B cell (primary cell): ENCODE measurements at regions not wholly inside any gene's neighbourhood (a gene's known extent, or its start where the extent isn't known, plus 50 kb on each side); places are given as distances from the start of the nearest gene placed in this dataset.

ENCODE experiments used
- ATAC-seq: fragments of 200-7000 bp; cut with Tn5 transposase; one replicate; pipeline ENCODE4 v1.10.0; 2021; ENCODE audit warnings: low read depth, mild to moderate bottlenecking, moderate number of reproducible peaks, moderate library complexity
- CTCF ChIA-PET: fragments of 350-600 bp; sonication (Branson Sonifier 250); formaldehyde crosslinking; loops from one replicate; lab custom pipeline; 2021; ENCODE audit warnings: antibody characterized with exemption, inconsistent platforms; lab: Charles Lee
- POLR2A ChIA-PET: fragments of 350-600 bp; sonication (Branson Sonifier 250); formaldehyde crosslinking; loops from one replicate; lab custom pipeline; 2021; ENCODE audit warnings: antibody characterized with exemption; lab: Charles Lee
- DNase-seq: peaks from one replicate; pipeline ENCODE4 v3.0.0; 2013
- H2AFZ ChIP-seq: 2 replicates; pipeline ENCODE4 v1.6.1; 2012; ENCODE audit warnings: mild to moderate bottlenecking, low read depth, low read length; ENCODE audit not compliant: insufficient read depth, poor library complexity, severe bottlenecking
- H3K27ac ChIP-seq, 2 donors: 1 replicate in 1 of 2; 2 replicates in 1 of 2; pipeline ENCODE4 v1.5.1; 2012 to 2013; ENCODE audit warnings: low read length in 2 of 2, mild to moderate bottlenecking in 2 of 2, moderate library complexity in 1 of 2
- H3K27me3 ChIP-seq, 4 experiments: fragments of 200-600 bp in 1 of 4; sonication (generic) in 1 of 4; replicated peaks in 1 of 4; 1 replicate in 2 of 4; 2 replicates in 2 of 4; pipeline versions ENCODE4 v1.6.1 to v1.7.0; 2013 to 2016; ENCODE audit warnings: low read length in 3 of 4, mild to moderate bottlenecking in 2 of 4, mixed read lengths in 1 of 4, moderate library complexity in 1 of 4; ENCODE audit not compliant: insufficient read depth in 4 of 4, control insufficient read depth in 3 of 4; ENCODE audit errors: control extremely low read depth in 1 of 4
- H3K36me3 ChIP-seq, 2 experiments: replicated peaks in 1 of 2; 1 replicate in 1 of 2; 2 replicates in 1 of 2; pipeline versions ENCODE4 v1.6.1 to v1.7.1; 2013; ENCODE audit warnings: low read length in 1 of 2; ENCODE audit not compliant: insufficient read depth in 2 of 2, control insufficient read depth in 1 of 2; ENCODE audit errors: control extremely low read depth in 1 of 2, extremely low read depth in 1 of 2
- H3K4me1 ChIP-seq, 2 donors: fragments of 200-600 bp in 1 of 2; sonication (generic) in 1 of 2; 1 replicate in 1 of 2; 2 replicates in 1 of 2; pipeline versions ENCODE4 v1.5.1 to v1.6.1; 2013 to 2017; ENCODE audit warnings: low read length in 2 of 2; ENCODE audit not compliant: control insufficient read depth in 2 of 2, insufficient read depth in 2 of 2
- H3K4me2 ChIP-seq: replicated peaks from 2 replicates; pipeline ENCODE3; 2012; ENCODE audit warnings: mild to moderate bottlenecking, low read depth, low read length; ENCODE audit not compliant: poor library complexity, severe bottlenecking
- H3K4me3 ChIP-seq, 5 experiments: fragments of 200-600 bp in 1 of 5; sonication (generic) in 1 of 5; 1 replicate in 3 of 5; 2 replicates in 2 of 5; pipeline versions ENCODE4 v1.5.1 to v1.7.0; 2011 to 2016; ENCODE audit warnings: low read length in 4 of 5, mild to moderate bottlenecking in 4 of 5, low read depth in 2 of 5, control low read depth in 1 of 5, moderate library complexity in 1 of 5; ENCODE audit not compliant: insufficient read depth in 1 of 5; ENCODE audit errors: control extremely low read depth in 1 of 5, extremely low read depth in 1 of 5
- H3K79me2 ChIP-seq: fragments of 200-600 bp; sonication (generic); one replicate; pipeline ENCODE4 v1.6.0; 2016; ENCODE audit warnings: low read length; ENCODE audit not compliant: control insufficient read depth, insufficient read depth
- H3K9ac ChIP-seq: fragments of 200-600 bp; sonication (generic); 2 replicates; pipeline ENCODE4 v1.6.1; 2017; ENCODE audit warnings: mild to moderate bottlenecking, low read length, moderate library complexity
- H3K9me3 ChIP-seq, 3 donors: one replicate each; pipeline versions ENCODE4 v1.6.1 to v1.7.1; 2013; ENCODE audit warnings: low read length in 2 of 3; ENCODE audit not compliant: control insufficient read depth in 2 of 3, insufficient read depth in 1 of 3; ENCODE audit errors: control extremely low read depth in 1 of 3
- H4K20me1 ChIP-seq: 2 replicates; pipeline ENCODE4 v1.6.0; 2012; ENCODE audit warnings: mild to moderate bottlenecking, low read length; ENCODE audit not compliant: insufficient read depth, control insufficient read depth, poor library complexity, severe bottlenecking
- H3K27ac Mint-ChIP-seq: one replicate; pipeline ENCODE4 v1.8.0; 2021; ENCODE audit warnings: mixed read lengths
- H3K27me3 Mint-ChIP-seq: one replicate; pipeline ENCODE4 v1.8.0; 2021; ENCODE audit warnings: mixed read lengths
- H3K4me1 Mint-ChIP-seq: one replicate; pipeline ENCODE4 v1.8.0; 2021; ENCODE audit warnings: mixed read lengths
- H3K4me3 Mint-ChIP-seq: one replicate; pipeline ENCODE4 v1.8.0; 2021; ENCODE audit warnings: mixed read lengths
- H3K9me3 Mint-ChIP-seq: one replicate; pipeline ENCODE4 v1.8.0; 2022; ENCODE audit warnings: mixed read lengths; ENCODE audit not compliant: insufficient read depth
- EZH2 ChIP-seq: IDR thresholded peaks from 2 replicates; pipeline ENCODE4 v1.6.1; 2012; ENCODE audit warnings: borderline replicate concordance, low read depth, mild to moderate bottlenecking, moderate library complexity, low read length; ENCODE audit not compliant: insufficient read depth, poor library complexity, severe bottlenecking
- WGBS: methylation state at CpG from one replicate; pipeline ENCODE4 v1.1.5; 2013; ENCODE audit warnings: missing lambda C conversion rate; ENCODE audit not compliant: insufficient coverage; 5-methylcytosine and 5-hydroxymethylcytosine counted together
- intact Hi-C: fragments of 100-400 bp; cut with micrococcal nuclease; formaldehyde crosslinking; loops from one replicate; pipeline ENCODE4 v1.10.0; 2022
- TF ChIP-seq, protein P1 (sequence below): fragments of 200-600 bp; IDR thresholded peaks from one replicate; pipeline ENCODE4 v1.8.0; 2022; ENCODE audit warnings: antibody characterized with exemption, mild to moderate bottlenecking

DNA sequence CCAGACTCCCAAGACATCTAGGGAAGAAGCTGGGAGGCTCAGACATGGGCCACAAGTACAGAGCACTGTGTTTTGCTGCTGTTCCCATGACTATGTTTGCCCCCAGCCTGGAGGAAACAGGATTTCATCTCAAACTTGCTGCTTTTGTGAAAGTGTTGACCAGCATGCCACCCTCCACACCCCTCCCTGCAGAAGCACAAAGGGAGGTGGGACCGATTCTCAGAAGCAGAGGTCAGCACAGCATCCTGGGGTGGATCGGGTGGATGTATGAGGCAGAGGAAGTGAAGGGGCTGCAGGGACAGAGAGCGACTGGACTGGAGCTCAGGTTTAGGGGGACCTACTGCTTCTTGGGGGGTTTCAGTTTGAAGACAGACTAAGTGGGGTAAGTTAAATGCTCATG lies 209.2 kb downstream of the ZNF516 start:
- H3K4me1 ChIP-seq, result no peaks in the 10 kb centered on the region
- no peak overlapping the region for H3K4me3 Mint-ChIP-seq
- no peak overlapping the region for H3K4me2 ChIP-seq
- intact Hi-C loops, result no loop called here
- ATAC-seq, result no peak
- H3K27ac Mint-ChIP-seq, result no peak overlapping the region
- no peaks in the 10 kb centered on the region for H3K4me1 Mint-ChIP-seq
- no peak overlapping the region for H3K27ac ChIP-seq
- TF ChIP-seq, protein P1, sequence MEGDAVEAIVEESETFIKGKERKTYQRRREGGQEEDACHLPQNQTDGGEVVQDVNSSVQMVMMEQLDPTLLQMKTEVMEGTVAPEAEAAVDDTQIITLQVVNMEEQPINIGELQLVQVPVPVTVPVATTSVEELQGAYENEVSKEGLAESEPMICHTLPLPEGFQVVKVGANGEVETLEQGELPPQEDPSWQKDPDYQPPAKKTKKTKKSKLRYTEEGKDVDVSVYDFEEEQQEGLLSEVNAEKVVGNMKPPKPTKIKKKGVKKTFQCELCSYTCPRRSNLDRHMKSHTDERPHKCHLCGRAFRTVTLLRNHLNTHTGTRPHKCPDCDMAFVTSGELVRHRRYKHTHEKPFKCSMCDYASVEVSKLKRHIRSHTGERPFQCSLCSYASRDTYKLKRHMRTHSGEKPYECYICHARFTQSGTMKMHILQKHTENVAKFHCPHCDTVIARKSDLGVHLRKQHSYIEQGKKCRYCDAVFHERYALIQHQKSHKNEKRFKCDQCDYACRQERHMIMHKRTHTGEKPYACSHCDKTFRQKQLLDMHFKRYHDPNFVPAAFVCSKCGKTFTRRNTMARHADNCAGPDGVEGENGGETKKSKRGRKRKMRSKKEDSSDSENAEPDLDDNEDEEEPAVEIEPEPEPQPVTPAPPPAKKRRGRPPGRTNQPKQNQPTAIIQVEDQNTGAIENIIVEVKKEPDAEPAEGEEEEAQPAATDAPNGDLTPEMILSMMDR, result no peak
- TF ChIP-seq EZH2, result no peak
- ChIA-PET POLR2A (no interaction called here), CTCF (no interaction called here)
- H3K27me3 Mint-ChIP-seq, result peaks cover 4% of the 10 kb centered on the region
- H3K27me3 ChIP-seq, result no peaks in the 10 kb centered on the region
- DNase-seq, result no peak
- peaks cover 1 to 34% (median 2%) of the 10 kb centered on the region in 3 donors for H3K9me3 ChIP-seq
- 47% methylated on average over 3 of the region's 3 CpGs for WGBS
- no peaks in the 10 kb centered on the region for H4K20me1 ChIP-seq
- no peaks in the 10 kb centered on the region for H3K79me2 ChIP-seq
- no peak overlapping the region for H2AFZ ChIP-seq
- H3K4me3 ChIP-seq, result no peak overlapping the region
- H3K9me3 Mint-ChIP-seq, result peaks cover 7% of the 10 kb centered on the region
- H3K36me3 ChIP-seq, result no peaks in the 10 kb centered on the region
- no peak overlapping the region for H3K9ac ChIP-seq

DNA sequence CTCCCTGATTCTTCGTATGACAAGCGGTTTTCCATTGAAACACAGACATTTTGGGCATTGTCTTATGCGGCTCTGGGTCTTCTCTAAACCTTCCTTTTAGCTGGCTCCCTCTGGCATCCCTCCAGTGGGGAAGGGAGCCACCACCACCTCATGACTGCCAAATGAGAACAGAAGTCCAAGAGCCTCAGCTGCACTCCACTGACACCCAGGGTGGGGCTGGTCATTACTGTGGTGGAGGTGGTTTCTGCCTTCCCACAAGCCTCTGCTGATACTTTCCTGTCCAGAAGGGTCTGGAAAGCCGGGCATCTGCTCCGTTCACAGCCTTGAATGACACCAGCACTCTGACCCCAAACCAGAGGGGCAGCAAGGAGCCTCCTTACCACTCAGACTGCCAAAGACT lies 213.5 kb downstream of the ZNF516 start:
- Histone ChIP-seq H3K4me2 (no peak overlapping the region), H3K79me2 (no peaks in the 10 kb centered on the region), H3K27ac (no peak overlapping the region), H3K9ac (no peak overlapping the region), H4K20me1 (no peaks in the 10 kb centered on the region), H3K36me3 (no peaks in the 10 kb centered on the region), H3K27me3 (no peaks in the 10 kb centered on the region), H3K9me3 (peaks cover 0 to 20% (median 2%) of the 10 kb centered on the region in 3 donors), H3K4me3 (no peak overlapping the region), H3K4me1 (no peaks in the 10 kb centered on the region), H2AFZ (no peak overlapping the region)
- intact Hi-C loops, result no loop called here
- no peaks in the 10 kb centered on the region for H3K4me1 Mint-ChIP-seq
- no peak for ATAC-seq
- TF ChIP-seq, protein P1, result no peak
- TF ChIP-seq EZH2, result no peak
- no peaks in the 10 kb centered on the region for H3K9me3 Mint-ChIP-seq
- no peak overlapping the region for H3K4me3 Mint-ChIP-seq
- H3K27me3 Mint-ChIP-seq, result peaks cover 4% of the 10 kb centered on the region
- CTCF ChIA-PET, result no interaction called here
- DNase-seq, result no peak
- WGBS, result 63% methylated on average over 4 of the region's 5 CpGs
- no peak overlapping the region for H3K27ac Mint-ChIP-seq
- POLR2A ChIA-PET, result no interaction called here
